IMR-90 (cell line): ENCODE measurements at regions not wholly inside any gene's neighbourhood (a gene's known extent, or its start where the extent isn't known, plus 50 kb on each side); places are given as distances from the start of the nearest gene placed in this dataset.

Experiments used
- ATAC-seq: fragments of 200-7000 bp; cut with Tn5 transposase; 2 replicates; pipeline ENCODE4 v1.9.1; 2020; ENCODE audit warnings: low read depth, mild to moderate bottlenecking, moderate library complexity
- BruUV-seq: library from RNA; stranded (reverse); fragments of 400-500 nt; replicated peaks from 2 replicates; lab custom pipeline; 2021; lab: Mats Ljungman, UMichigan
- CTCF ChIA-PET: fragments of 300-600 bp; formaldehyde crosslinking; extraction: SDS; loops from one replicate; lab custom pipeline; 2021; ENCODE audit warnings: antibody characterized with exemption; lab: Yijun Ruan, JAX
- POLR2A ChIA-PET: fragments of 300-600 bp; sonication (Branson Sonifier 250); formaldehyde crosslinking; loops from one replicate; lab custom pipeline; 2022; ENCODE audit warnings: antibody characterized with exemption; ENCODE audit not compliant: unreplicated experiment; lab: Charles Lee
- DNase-seq: peaks from one replicate; pipeline ENCODE4 v3.0.0; 2013
- H2AFZ ChIP-seq: replicated peaks from 2 replicates; pipeline ENCODE3; 2013; ENCODE audit warnings: low read length, mild to moderate bottlenecking; ENCODE audit not compliant: poor library complexity
- H2AK5ac ChIP-seq: 2 replicates; pipeline ENCODE4 v1.6.1; 2013; ENCODE audit warnings: low read depth, low read length, inconsistent platforms
- H2AK9ac ChIP-seq: replicated peaks from 2 replicates; pipeline ENCODE3; 2013; ENCODE audit warnings: mild to moderate bottlenecking, low read depth, low read length, moderate library complexity; ENCODE audit not compliant: poor library complexity
- H2BK120ac ChIP-seq: 2 replicates; pipeline ENCODE4 v1.6.1; 2013; ENCODE audit warnings: low read depth, low read length, inconsistent platforms
- H2BK15ac ChIP-seq: 3 replicates; pipeline ENCODE4 v1.6.1; 2013; ENCODE audit warnings: low read depth, low read length, inconsistent platforms
- H2BK20ac ChIP-seq: 2 replicates; pipeline ENCODE4 v1.6.1; 2013; ENCODE audit warnings: low read depth, mild to moderate bottlenecking, inconsistent platforms, low read length, moderate library complexity
- H2BK5ac ChIP-seq: 2 replicates; pipeline ENCODE4 v1.6.1; 2013; ENCODE audit warnings: mild to moderate bottlenecking, low read depth, low read length, inconsistent platforms; ENCODE audit not compliant: poor library complexity, severe bottlenecking
- H3K14ac ChIP-seq: replicated peaks from 2 replicates; pipeline ENCODE4 v1.6.1; 2013; ENCODE audit warnings: low read depth, low read length, inconsistent platforms
- H3K18ac ChIP-seq: 2 replicates; pipeline ENCODE4 v1.6.1; 2013; ENCODE audit warnings: low read depth, low read length, control low read depth
- H3K23ac ChIP-seq: 2 replicates; pipeline ENCODE4 v1.6.1; 2013; ENCODE audit warnings: low read depth, low read length, inconsistent platforms
- H3K27ac ChIP-seq: 2 replicates; pipeline ENCODE4 v1.5.1; 2013; ENCODE audit warnings: mild to moderate bottlenecking, control low read depth, low read length; ENCODE audit not compliant: insufficient read depth
- H3K27me3 ChIP-seq: 2 replicates; pipeline ENCODE4 v1.6.1; 2013; ENCODE audit warnings: low read length; ENCODE audit not compliant: control insufficient read depth, insufficient read depth
- H3K36me3 ChIP-seq: 2 replicates; pipeline ENCODE4 v1.6.1; 2013; ENCODE audit warnings: low read length, mixed read lengths; ENCODE audit not compliant: control insufficient read depth, insufficient read depth
- H3K4ac ChIP-seq: 2 replicates; pipeline ENCODE4 v1.6.1; 2013; ENCODE audit warnings: low read depth, low read length, inconsistent platforms
- H3K4me1 ChIP-seq: 2 replicates; pipeline ENCODE4 v1.6.1; 2013; ENCODE audit warnings: low read length, mixed read lengths; ENCODE audit not compliant: control insufficient read depth, insufficient read depth
- H3K4me2 ChIP-seq: 2 replicates; pipeline ENCODE4 v1.6.1; 2013; ENCODE audit warnings: low read depth, mild to moderate bottlenecking, control low read depth, low read length, moderate library complexity
- H3K4me3 ChIP-seq: 2 replicates; pipeline ENCODE4 v1.5.1; 2013; ENCODE audit warnings: low read depth, mild to moderate bottlenecking, control low read depth, low read length, moderate library complexity; ENCODE audit not compliant: insufficient read depth
- H3K56ac ChIP-seq: 2 replicates; pipeline ENCODE4 v1.6.1; 2013; ENCODE audit warnings: low read length, inconsistent platforms; ENCODE audit not compliant: insufficient read depth; ENCODE audit errors: extremely low read depth
- H3K79me1 ChIP-seq, 2 experiments: 2 replicates each; pipeline ENCODE4 v1.6.1; 2013; ENCODE audit warnings: low read length in 2 of 2, inconsistent platforms in 1 of 2, low read depth in 1 of 2
- H3K9ac ChIP-seq: 2 replicates; pipeline ENCODE4 v1.6.1; 2013; ENCODE audit warnings: low read depth, low read length, control low read depth
- H3K9me1 ChIP-seq: 2 replicates; pipeline ENCODE4 v1.6.1; 2013; ENCODE audit warnings: low read length, inconsistent platforms; ENCODE audit not compliant: insufficient read depth
- H3K9me3 ChIP-seq: 2 replicates; pipeline ENCODE4 v1.6.1; 2013; ENCODE audit warnings: low read length; ENCODE audit not compliant: control insufficient read depth, insufficient read depth
- H4K20me1 ChIP-seq: 2 replicates; pipeline ENCODE4 v1.6.1; 2013; ENCODE audit warnings: low read length, inconsistent platforms; ENCODE audit not compliant: insufficient read depth
- H4K5ac ChIP-seq: 2 replicates; pipeline ENCODE4 v1.6.1; 2013; ENCODE audit warnings: mild to moderate bottlenecking, low read depth, low read length, control low read depth
- H4K8ac ChIP-seq, 2 experiments: 2 replicates each; pipeline ENCODE4 v1.6.1; 2013; ENCODE audit warnings: low read depth in 2 of 2, low read length in 2 of 2, control low read depth in 1 of 2, inconsistent platforms in 1 of 2
- H4K91ac ChIP-seq: 2 replicates; pipeline ENCODE4 v1.6.1; 2013; ENCODE audit warnings: low read depth, low read length, inconsistent platforms; ENCODE audit not compliant: insufficient read depth
- MXI1 ChIP-seq: IDR thresholded peaks from 2 replicates; pipeline ENCODE4 v1.6.1; 2012; ENCODE audit warnings: low read depth, mild to moderate bottlenecking, low read length, moderate library complexity, borderline replicate concordance
- POLR2A ChIP-seq: IDR thresholded peaks from 2 replicates; pipeline ENCODE4 v1.6.1; 2012; ENCODE audit warnings: mild to moderate bottlenecking, low read depth, low read length
- RAD21 ChIP-seq: IDR thresholded peaks from 2 replicates; pipeline ENCODE4 v1.6.1; 2012; ENCODE audit warnings: low read length, improper control_type of control experiment
- SMC3 ChIP-seq: fragments of 150-350 bp; IDR thresholded peaks from 2 replicates; pipeline ENCODE4 v1.6.1; 2016; ENCODE audit warnings: low read depth, mild to moderate bottlenecking, antibody characterized with exemption, low read length, moderate library complexity
- WGBS, 2 experiments: methylation state at CpG; one replicate each; pipeline versions ENCODE4 v1.1.5 to v1.1.7; 2013; ENCODE audit warnings: missing lambda C conversion rate in 2 of 2; ENCODE audit not compliant: insufficient read length in 1 of 2; ENCODE audit errors: extremely low coverage in 2 of 2; 5-methylcytosine and 5-hydroxymethylcytosine counted together
- dilution Hi-C: fragments of 300-500 bp; cut with HindIII; formaldehyde crosslinking; loops from one replicate; pipeline ENCODE4 v1.14.3; 2018; ENCODE audit warnings: low sequenced_read_pairs; ENCODE audit not compliant: unreplicated experiment
- in situ Hi-C: fragments of 300-500 bp; cut with MboI; formaldehyde crosslinking; loops from 3 replicates; pipeline ENCODE4 v1.14.3; 2019; ENCODE audit warnings: low sequenced_read_pairs, inconsistent platforms, mixed read lengths
- intact Hi-C: fragments of 100-400 bp; cut with micrococcal nuclease; formaldehyde crosslinking; loops from 2 replicates; pipeline ENCODE4 v1.10.0; 2022
- TF ChIP-seq, protein P1 (sequence below): fragments of 150-350 bp; IDR thresholded peaks from 2 replicates; pipeline ENCODE4 v1.6.1; 2017; ENCODE audit warnings: mild to moderate bottlenecking, antibody characterized with exemption, low read length, low read depth
- TF ChIP-seq, protein P2 (sequence below): fragments of 150-350 bp; IDR thresholded peaks from 2 replicates; pipeline ENCODE4 v1.6.1; 2016; ENCODE audit warnings: low read depth, mild to moderate bottlenecking, low read length, moderate library complexity, borderline replicate concordance

DNA sequence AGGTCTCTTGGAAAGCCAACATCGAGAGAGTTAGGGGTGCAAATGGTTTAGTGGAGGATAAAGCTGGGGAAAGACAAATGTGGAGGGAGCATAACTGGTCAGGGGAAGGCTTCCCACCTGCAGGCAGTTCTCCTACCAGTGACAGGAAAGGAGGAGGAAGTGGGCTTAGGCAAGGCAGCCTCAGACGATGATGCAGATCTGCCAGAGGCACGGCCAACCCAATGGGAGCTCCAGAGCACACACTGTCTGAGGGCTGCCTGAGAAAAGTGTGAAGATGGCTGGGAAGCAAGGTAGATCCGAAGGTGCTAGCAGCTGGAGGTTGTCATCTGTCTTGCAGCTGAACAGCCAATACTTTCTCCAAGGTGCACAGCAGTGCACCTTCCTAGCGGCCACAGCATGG is 178.8 kb downstream of the C7orf25 start:
- no peak overlapping the region for H3K4ac ChIP-seq
- H3K9me1 ChIP-seq: no peaks in the 10 kb centered on the region
- CTCF ChIA-PET: no interaction called here
- H3K27ac ChIP-seq: no peak overlapping the region
- H3K27me3 ChIP-seq: no peaks in the 10 kb centered on the region
- no peaks in the 10 kb centered on the region for H3K79me1 ChIP-seq
- intact Hi-C loops: no loop called here
- no peak overlapping the region for H4K5ac ChIP-seq
- TF ChIP-seq SMC3 (no peak), RAD21 (no peak), MXI1 (no peak), POLR2A (no peak)
- TF ChIP-seq, protein P1, sequence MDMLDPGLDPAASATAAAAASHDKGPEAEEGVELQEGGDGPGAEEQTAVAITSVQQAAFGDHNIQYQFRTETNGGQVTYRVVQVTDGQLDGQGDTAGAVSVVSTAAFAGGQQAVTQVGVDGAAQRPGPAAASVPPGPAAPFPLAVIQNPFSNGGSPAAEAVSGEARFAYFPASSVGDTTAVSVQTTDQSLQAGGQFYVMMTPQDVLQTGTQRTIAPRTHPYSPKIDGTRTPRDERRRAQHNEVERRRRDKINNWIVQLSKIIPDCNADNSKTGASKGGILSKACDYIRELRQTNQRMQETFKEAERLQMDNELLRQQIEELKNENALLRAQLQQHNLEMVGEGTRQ: no peak
- TF ChIP-seq, protein P2, sequence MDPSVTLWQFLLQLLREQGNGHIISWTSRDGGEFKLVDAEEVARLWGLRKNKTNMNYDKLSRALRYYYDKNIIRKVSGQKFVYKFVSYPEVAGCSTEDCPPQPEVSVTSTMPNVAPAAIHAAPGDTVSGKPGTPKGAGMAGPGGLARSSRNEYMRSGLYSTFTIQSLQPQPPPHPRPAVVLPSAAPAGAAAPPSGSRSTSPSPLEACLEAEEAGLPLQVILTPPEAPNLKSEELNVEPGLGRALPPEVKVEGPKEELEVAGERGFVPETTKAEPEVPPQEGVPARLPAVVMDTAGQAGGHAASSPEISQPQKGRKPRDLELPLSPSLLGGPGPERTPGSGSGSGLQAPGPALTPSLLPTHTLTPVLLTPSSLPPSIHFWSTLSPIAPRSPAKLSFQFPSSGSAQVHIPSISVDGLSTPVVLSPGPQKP: no peak
- H3K14ac ChIP-seq: no peak overlapping the region
- H2AK5ac ChIP-seq: no peak overlapping the region
- H3K56ac ChIP-seq: no peak overlapping the region
- no peak overlapping the region for H2AK9ac ChIP-seq
- dilution Hi-C loops: no loop called here
- peak overlapping the region; percentile 37 for H2AFZ ChIP-seq
- H3K9ac ChIP-seq: no peak overlapping the region
- DNase-seq: no peak
- no peak overlapping the region for H4K8ac ChIP-seq
- no peak overlapping the region for H2BK20ac ChIP-seq
- no peak for ATAC-seq
- no peak overlapping the region for H3K4me2 ChIP-seq
- no peak overlapping the region for H3K18ac ChIP-seq
- H3K4me3 ChIP-seq: no peak overlapping the region
- H3K9me3 ChIP-seq: no peaks in the 10 kb centered on the region
- BruUV-seq: no TSS peak
- 20% methylated on average over 1 of the region's 5 CpGs; no CpG with 5 or more reads in 1 of the 2 experiments for WGBS, 2 experiments
- POLR2A ChIA-PET: no interaction called here
- no peaks in the 10 kb centered on the region for H4K20me1 ChIP-seq
- H3K36me3 ChIP-seq: no peaks in the 10 kb centered on the region
- H2BK5ac ChIP-seq: no peak overlapping the region
- no peak overlapping the region for H2BK15ac ChIP-seq
- H3K4me1 ChIP-seq: no peaks in the 10 kb centered on the region
- no peak overlapping the region for H3K23ac ChIP-seq
- in situ Hi-C loops: no loop called here
- no peak overlapping the region for H2BK120ac ChIP-seq
- H4K91ac ChIP-seq: no peak overlapping the region
